HCT116 (cell line): ENCODE measurements at regions not wholly inside any gene's neighbourhood (a gene's known extent, or its start where the extent isn't known, plus 50 kb on each side); places are given as distances from the start of the nearest gene placed in this dataset.

Experiments
- ATAC-seq: fragments of 200-7000 bp; cut with Tn5 transposase; 2 replicates; pipeline ENCODE4 v1.9.1; 2020; ENCODE audit warnings: mild to moderate bottlenecking, moderate library complexity
- BruUV-seq: library from RNA; stranded (reverse); fragments of 400-500 nt; replicated peaks from 2 replicates; lab custom pipeline; 2021; lab: Mats Ljungman, UMichigan
- CTCF ChIA-PET: fragments of 300-600 bp; sonication (Branson Sonifier 250); formaldehyde crosslinking; loops from one replicate; lab custom pipeline; 2021; ENCODE audit warnings: antibody characterized with exemption; lab: Charles Lee
- POLR2A ChIA-PET: fragments of 300-600, 350-600 bp; sonication (Branson Sonifier 250); formaldehyde crosslinking; loops from one replicate; lab custom pipeline; 2021; ENCODE audit warnings: antibody characterized with exemption; lab: Charles Lee
- RAD21 ChIA-PET, 2 experiments: fragments of 300-600 bp; sonication (Branson Sonifier 250); formaldehyde crosslinking; loops; one replicate each; lab custom pipeline; 2023; ENCODE audit warnings: low total read pairs in 2 of 2; ENCODE audit not compliant: uncharacterized antibody in 2 of 2, unreplicated experiment in 2 of 2, low non-redundant PET in 1 of 2; lab: Charles Lee
- DNase-seq: peaks from one replicate; pipeline ENCODE4 v3.0.0-alpha.2; 2010; ENCODE audit warnings: low read depth, low spot score
- H2AFZ ChIP-seq: fragments of 200-600 bp; shearing (Covaris generic), sonication (generic); 2 replicates; pipeline ENCODE4 v1.6.1; 2017; ENCODE audit warnings: low read depth, mixed run types, mixed read lengths, antibody characterized with exemption, low read length; ENCODE audit not compliant: poor library complexity, severe bottlenecking
- H3K27ac ChIP-seq: 2 replicates; pipeline ENCODE4 v1.5.1; 2012; ENCODE audit warnings: low read depth, low read length
- H3K27me3 ChIP-seq: fragments of 200-600 bp; sonication (generic); 2 replicates; pipeline ENCODE4 v1.6.1; 2016; ENCODE audit warnings: mixed run types, low read length, mixed read lengths; ENCODE audit not compliant: insufficient read depth
- H3K36me3 ChIP-seq, 2 experiments: fragments of 200-500 bp in 1 of 2; fragments of 200-600 bp in 1 of 2; sonication (Bioruptor generic) in 1 of 2; sonication (generic) in 1 of 2; 2 replicates each; pipeline versions ENCODE4 v1.5.1 to v1.6.1; 2014 to 2016; ENCODE audit warnings: low read length in 2 of 2, inconsistent platforms in 1 of 2, mixed read lengths in 1 of 2, mixed run types in 1 of 2; ENCODE audit not compliant: insufficient read depth in 2 of 2, control insufficient read depth in 1 of 2
- H3K4me1 ChIP-seq, 2 experiments: fragments of 200-600 bp in 1 of 2; sonication (generic) in 1 of 2; 2 replicates each; pipeline versions ENCODE4 v1.5.1 to v1.6.1; 2012 to 2017; ENCODE audit warnings: low read length in 2 of 2, inconsistent platforms in 1 of 2, mild to moderate bottlenecking in 1 of 2, mixed read lengths in 1 of 2, mixed run types in 1 of 2, moderate library complexity in 1 of 2; ENCODE audit not compliant: insufficient read depth in 2 of 2, control insufficient read depth in 1 of 2
- H3K4me2 ChIP-seq: fragments of 200-600 bp; sonication (generic); 2 replicates; pipeline ENCODE4 v1.6.1; 2017; ENCODE audit warnings: mixed run types, low read length, mixed read lengths
- H3K4me3 ChIP-seq, 2 experiments: fragments of 200-600 bp in 1 of 2; sonication (generic) in 1 of 2; replicated peaks in 1 of 2; 2 replicates each; pipeline ENCODE4 v1.5.1; 2011 to 2016; ENCODE audit warnings: low read length in 2 of 2, control low read depth in 1 of 2, low read depth in 1 of 2, mild to moderate bottlenecking in 1 of 2, mixed read lengths in 1 of 2, mixed run types in 1 of 2
- H3K79me2 ChIP-seq: fragments of 200-600 bp; sonication (generic); 2 replicates; pipeline ENCODE4 v1.6.1; 2017; ENCODE audit warnings: mild to moderate bottlenecking, mixed run types, low read length, moderate library complexity, mixed read lengths; ENCODE audit not compliant: insufficient read depth
- H3K9ac ChIP-seq: fragments of 200-600 bp; sonication (generic); 2 replicates; pipeline ENCODE4 v1.6.1; 2016; ENCODE audit warnings: low read length, mixed read lengths
- H3K9me2 ChIP-seq: fragments of 200-600 bp; sonication (generic), shearing (Covaris generic); 2 replicates; pipeline ENCODE4 v1.6.1; 2017; ENCODE audit warnings: mixed run types, mild to moderate bottlenecking, moderate library complexity; ENCODE audit not compliant: insufficient read depth
- H3K9me3 ChIP-seq, 2 experiments: fragments of 200-500 bp in 1 of 2; fragments of 200-600 bp in 1 of 2; sonication (Bioruptor generic) in 1 of 2; sonication (generic) in 1 of 2; 2 replicates each; pipeline ENCODE4 v1.6.1; 2014 to 2017; ENCODE audit warnings: low read length in 2 of 2, mixed read lengths in 2 of 2, inconsistent platforms in 1 of 2, low read depth in 1 of 2, mild to moderate bottlenecking in 1 of 2, mixed run types in 1 of 2, moderate library complexity in 1 of 2; ENCODE audit not compliant: control insufficient read depth in 1 of 2, insufficient read depth in 1 of 2
- H4K20me1 ChIP-seq: fragments of 200-600 bp; sonication (generic), shearing (Covaris generic); 2 replicates; pipeline ENCODE4 v1.6.1; 2017; ENCODE audit warnings: mixed run types, mild to moderate bottlenecking, moderate library complexity; ENCODE audit not compliant: insufficient read depth
- ATF3 ChIP-seq: IDR thresholded peaks from 2 replicates; pipeline ENCODE4 v1.6.1; 2012
- CEBPB ChIP-seq: IDR thresholded peaks from 2 replicates; pipeline ENCODE4 v1.6.1; 2012; ENCODE audit warnings: low read depth
- EGR1 ChIP-seq: IDR thresholded peaks from 2 replicates; pipeline ENCODE4 v1.6.1; 2012; ENCODE audit warnings: low read depth
- ELF1 ChIP-seq: IDR thresholded peaks from 2 replicates; pipeline ENCODE4 v1.6.1; 2012; ENCODE audit warnings: low read depth, borderline replicate concordance
- EZH2 ChIP-seq: fragments of 200-600 bp; sonication (generic); IDR thresholded peaks from 2 replicates; pipeline ENCODE4 v1.6.1; 2017; ENCODE audit warnings: antibody characterized with exemption, mixed run types
- FOSL1 ChIP-seq: IDR thresholded peaks from 2 replicates; pipeline ENCODE4 v1.6.1; 2012; ENCODE audit warnings: low read depth
- MAX ChIP-seq: IDR thresholded peaks from 2 replicates; pipeline ENCODE4 v1.6.1; 2012
- POLR2A ChIP-seq: IDR thresholded peaks from 2 replicates; pipeline ENCODE4 v1.7.0; 2011; ENCODE audit warnings: borderline replicate concordance; ENCODE audit not compliant: insufficient read depth, insufficient read length; ENCODE audit errors: extremely low read depth
- RAD21 ChIP-seq: IDR thresholded peaks from 2 replicates; pipeline ENCODE4 v1.6.1; 2012; ENCODE audit warnings: low read depth, mild to moderate bottlenecking
- REST ChIP-seq: IDR thresholded peaks from 2 replicates; pipeline ENCODE4 v1.6.1; 2012; ENCODE audit warnings: low read depth
- SIN3A ChIP-seq: IDR thresholded peaks from 2 replicates; pipeline ENCODE4 v1.6.1; 2012; ENCODE audit warnings: low read depth
- TCF7L2 ChIP-seq: IDR thresholded peaks from 2 replicates; pipeline ENCODE4 v1.7.0; 2011; ENCODE audit warnings: borderline replicate concordance, inconsistent platforms; ENCODE audit not compliant: insufficient read depth, insufficient read length; ENCODE audit errors: extremely low read depth
- YY1 ChIP-seq: IDR thresholded peaks from 2 replicates; pipeline ENCODE4 v1.6.1; 2011; ENCODE audit warnings: low read length, low read depth, moderate library complexity, mild to moderate bottlenecking; ENCODE audit not compliant: insufficient replicate concordance; ENCODE audit errors: extremely low read depth
- ZBTB33 ChIP-seq: IDR thresholded peaks from 2 replicates; pipeline ENCODE4 v1.6.1; 2011; ENCODE audit warnings: mild to moderate bottlenecking, low read length, moderate library complexity; ENCODE audit not compliant: insufficient replicate concordance; ENCODE audit errors: extremely low read depth
- ZFX ChIP-seq: fragments of 450-650 bp; IDR thresholded peaks from 2 replicates; pipeline ENCODE4 v1.6.1; 2017
- ZNF274 ChIP-seq: fragments of 200-500 bp; sonication (Bioruptor generic); IDR thresholded peaks from 2 replicates; pipeline ENCODE4 v1.6.1; 2014; ENCODE audit warnings: mild to moderate bottlenecking, low read depth, low read length, inconsistent platforms
- intact Hi-C: fragments of 100-400 bp; cut with micrococcal nuclease; formaldehyde crosslinking; loops from 2 replicates; pipeline ENCODE4 v1.10.0; 2022

GRCh38 chr4:22573198-22573597, 57.3 kb upstream of the ADGRA3 start:
- Histone ChIP-seq H3K9me3 (0 out of 4 replicates have a peak, but pooled peaks cover 0 to 3% of the 10 kb centered on the region in 2 experiments), H3K36me3 (no peaks in the 10 kb centered on the region), H3K27ac (no peak overlapping the region), H2AFZ (no peak overlapping the region), H3K9me2 (no peaks in the 10 kb centered on the region), H4K20me1 (no peaks in the 10 kb centered on the region), H3K4me2 (no peak overlapping the region), H3K9ac (no peak overlapping the region), H3K4me3 (no peak overlapping the region), H3K79me2 (no peaks in the 10 kb centered on the region), H3K4me1 (no peaks in the 10 kb centered on the region), H3K27me3 (no peaks in the 10 kb centered on the region)
- BruUV-seq = no TSS peak
- DNase-seq (no peak), ATAC-seq (no peak)
- intact Hi-C loops = no loop called here
- ChIA-PET RAD21 (no interaction called here), CTCF (no interaction called here), POLR2A (no interaction called here)
- no peak for TF ChIP-seq ZBTB33

GRCh38 chr4:22573641-22574040, 57.8 kb upstream of the ADGRA3 start:
- Histone ChIP-seq H3K36me3 (no peaks in the 10 kb centered on the region), H3K4me3 (no peak overlapping the region), H2AFZ (no peak overlapping the region), H3K79me2 (no peaks in the 10 kb centered on the region), H4K20me1 (no peaks in the 10 kb centered on the region), H3K27ac (no peak overlapping the region), H3K9ac (no peak overlapping the region), H3K9me3 (0 out of 4 replicates have a peak, but pooled peaks cover 0 to 3% of the 10 kb centered on the region in 2 experiments), H3K4me1 (no peaks in the 10 kb centered on the region), H3K9me2 (no peaks in the 10 kb centered on the region), H3K4me2 (no peak overlapping the region), H3K27me3 (no peaks in the 10 kb centered on the region)
- POLR2A ChIA-PET = no interaction called here
- DNase-seq (no peak), ATAC-seq (no peak)
- CTCF ChIA-PET = no interaction called here
- BruUV-seq = no TSS peak
- intact Hi-C loops = no loop called here
- TF ChIP-seq YY1 (no peak), POLR2A (no peak), CEBPB (no peak), SIN3A (no peak), EZH2 (no peak), ZFX (no peak), EGR1 (no peak), REST (no peak), MAX (no peak), ATF3 (no peak), TCF7L2 (no peak), FOSL1 (no peak), ELF1 (no peak), ZNF274 (no peak), RAD21 (no peak)
- RAD21 ChIA-PET = no interaction called here
